Liver (tissue), 8 donors: ENCODE measurements at regions not wholly inside any gene's neighbourhood (a gene's known extent, or its start where the extent isn't known, plus 50 kb on each side); places are given as distances from the start of the nearest gene placed in this dataset.

Experiments
- DNase-seq: peaks from one replicate; pipeline ENCODE4 v3.0.0-alpha.2; 2017; ENCODE audit warnings: low spot score
- H3K27ac ChIP-seq, 2 donors: one replicate each; pipeline ENCODE4 v1.7.0; 2013; ENCODE audit warnings: inconsistent platforms in 2 of 2, low read length in 2 of 2, control low read depth in 1 of 2, low read depth in 1 of 2, mild to moderate bottlenecking in 1 of 2
- H3K27me3 ChIP-seq, 4 donors: one replicate each; pipeline versions ENCODE4 v1.6.1 to v1.7.0; 2013; ENCODE audit warnings: low read length in 3 of 4, inconsistent platforms in 1 of 4, mild to moderate bottlenecking in 1 of 4, moderate library complexity in 1 of 4; ENCODE audit not compliant: control insufficient read depth in 4 of 4, insufficient read depth in 4 of 4
- H3K36me3 ChIP-seq, 4 donors: one replicate each; pipeline versions ENCODE4 v1.6.1 to v1.7.0; 2013; ENCODE audit warnings: low read length in 3 of 4, mild to moderate bottlenecking in 3 of 4, low read depth in 1 of 4, moderate library complexity in 1 of 4; ENCODE audit not compliant: control insufficient read depth in 4 of 4, insufficient read depth in 3 of 4
- H3K4me1 ChIP-seq, 4 donors: one replicate each; pipeline versions ENCODE4 v1.6.1 to v1.7.0; 2013; ENCODE audit warnings: low read length in 3 of 4, mild to moderate bottlenecking in 3 of 4, moderate library complexity in 1 of 4; ENCODE audit not compliant: control insufficient read depth in 4 of 4, insufficient read depth in 4 of 4
- H3K4me3 ChIP-seq, 3 donors: one replicate each; pipeline versions ENCODE4 v1.6.1 to v1.7.0; 2013; ENCODE audit warnings: low read length in 3 of 3, control low read depth in 1 of 3, low read depth in 1 of 3, mild to moderate bottlenecking in 1 of 3
- H3K9ac ChIP-seq, 2 donors: one replicate each; pipeline ENCODE4 v1.7.0; 2013; ENCODE audit warnings: low read length in 2 of 2, mild to moderate bottlenecking in 2 of 2, moderate library complexity in 2 of 2, control low read depth in 1 of 2, low read depth in 1 of 2
- H3K9me3 ChIP-seq, 4 donors: one replicate each; pipeline versions ENCODE4 v1.6.1 to v1.7.0; 2013; ENCODE audit warnings: low read length in 3 of 4; ENCODE audit not compliant: control insufficient read depth in 4 of 4
- EGR1 ChIP-seq, 2 donors: IDR thresholded peaks; 2 replicates each; pipeline ENCODE4 v1.6.1; 2016 to 2018; ENCODE audit warnings: antibody characterized with exemption in 2 of 2, low read depth in 2 of 2
- FOXA1 ChIP-seq: IDR thresholded peaks from 2 replicates; pipeline ENCODE4 v1.6.1; 2016; ENCODE audit warnings: antibody characterized with exemption
- FOXA2 ChIP-seq: IDR thresholded peaks from 2 replicates; pipeline ENCODE4 v1.6.1; 2016; ENCODE audit warnings: antibody characterized with exemption
- GABPA ChIP-seq, 2 donors: IDR thresholded peaks in 1 of 2; conservative IDR thresholded peaks in 1 of 2; 2 replicates each; pipeline ENCODE4 v1.6.1; 2016; ENCODE audit warnings: antibody characterized with exemption in 2 of 2, mild to moderate bottlenecking in 1 of 2, moderate library complexity in 1 of 2
- HNF4A ChIP-seq, 2 donors: conservative IDR thresholded peaks; 2 replicates each; pipeline ENCODE4 v1.6.1; 2016; ENCODE audit warnings: antibody characterized with exemption in 2 of 2, mild to moderate bottlenecking in 2 of 2
- HNF4G ChIP-seq: IDR thresholded peaks from 2 replicates; pipeline ENCODE4 v1.6.1; 2016; ENCODE audit warnings: antibody characterized with exemption
- JUND ChIP-seq, 2 donors: IDR thresholded peaks; 2 replicates each; pipeline ENCODE4 v1.6.1; 2016; ENCODE audit warnings: antibody characterized with exemption in 2 of 2
- NR2F2 ChIP-seq: IDR thresholded peaks from 2 replicates; pipeline ENCODE4 v1.6.1; 2016; ENCODE audit warnings: antibody characterized with exemption
- RAD21 ChIP-seq, 2 donors: IDR thresholded peaks; 2 replicates each; pipeline ENCODE4 v1.6.1; 2016; ENCODE audit warnings: antibody characterized with exemption in 2 of 2, mild to moderate bottlenecking in 2 of 2
- RXRA ChIP-seq, 2 donors: IDR thresholded peaks; 2 replicates each; pipeline ENCODE4 v1.6.1; 2017 to 2018; ENCODE audit warnings: antibody characterized with exemption in 2 of 2, mild to moderate bottlenecking in 1 of 2
- SP1 ChIP-seq: IDR thresholded peaks from 2 replicates; pipeline ENCODE4 v1.6.1; 2018; ENCODE audit warnings: antibody characterized with exemption, mild to moderate bottlenecking
- TAF1 ChIP-seq: conservative IDR thresholded peaks from 2 replicates; pipeline ENCODE4 v1.6.1; 2016; ENCODE audit warnings: antibody characterized with exemption, mild to moderate bottlenecking
- YY1 ChIP-seq: IDR thresholded peaks from 2 replicates; pipeline ENCODE4 v1.6.1; 2016; ENCODE audit warnings: antibody characterized with exemption, mild to moderate bottlenecking
- WGBS: extraction: QIAGEN DNeasy Blood & Tissue Kit; methylation state at CpG from one replicate; pipeline ENCODE4 v1.1.7; 2013; 5-methylcytosine and 5-hydroxymethylcytosine counted together
- TF ChIP-seq, protein P1 (sequence below): IDR thresholded peaks from 2 replicates; pipeline ENCODE4 v1.6.1; 2016; ENCODE audit warnings: antibody characterized with exemption
- TF ChIP-seq, protein P2 (sequence below): IDR thresholded peaks from 2 replicates; pipeline ENCODE4 v1.6.1; 2016; ENCODE audit warnings: antibody characterized with exemption
- TF ChIP-seq, protein P3 (sequence below): IDR thresholded peaks from 2 replicates; pipeline ENCODE4 v1.6.1; 2016; ENCODE audit warnings: antibody characterized with exemption
- TF ChIP-seq, protein P4 (sequence below): IDR thresholded peaks from 2 replicates; pipeline ENCODE4 v1.6.1; 2016; ENCODE audit warnings: antibody characterized with exemption, mild to moderate bottlenecking
- TF ChIP-seq, protein P5 (sequence below): fragments of 150-350 bp; IDR thresholded peaks from 2 replicates; pipeline ENCODE4 v1.5.1; 2017; ENCODE audit warnings: improper control_type of control experiment, low read depth, low read length; ENCODE audit not compliant: missing input control
- donor health status: healthy.
- donor health status: healthy.
- donor health status: healthy.
- donor health status: healthy.
- donor health status: healthy.

DNA sequence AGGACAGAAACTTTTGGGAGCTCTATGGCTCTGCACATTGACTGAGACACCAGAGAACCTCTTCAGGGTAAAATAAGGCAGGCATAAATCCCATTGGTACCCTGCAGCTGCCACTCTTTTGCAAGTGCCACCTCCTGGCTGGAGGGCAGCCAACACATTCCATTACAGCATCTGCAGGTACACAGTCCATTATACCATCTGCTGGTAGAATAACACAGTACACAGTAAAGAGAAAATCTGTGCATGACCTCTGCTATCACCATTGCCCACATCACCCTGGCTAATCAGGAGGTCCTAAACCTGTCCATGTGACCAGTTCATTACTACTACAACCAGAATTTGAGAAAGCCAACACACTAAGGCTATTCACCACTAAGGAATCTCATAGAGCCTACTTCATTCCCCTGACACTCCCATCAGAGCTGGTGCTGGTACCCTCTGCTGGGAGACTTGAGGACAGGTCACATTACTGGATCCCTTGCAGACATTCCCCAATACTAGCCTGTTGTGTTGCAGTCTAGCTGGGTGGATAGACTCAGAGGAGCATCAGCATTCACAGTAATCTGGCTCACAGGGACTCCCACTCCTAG lies 176.2 kb upstream of the TACR3 start (continued):
- TF ChIP-seq RXRA (IDR thresholded peaks at IDR 0.05) = no peak

DNA sequence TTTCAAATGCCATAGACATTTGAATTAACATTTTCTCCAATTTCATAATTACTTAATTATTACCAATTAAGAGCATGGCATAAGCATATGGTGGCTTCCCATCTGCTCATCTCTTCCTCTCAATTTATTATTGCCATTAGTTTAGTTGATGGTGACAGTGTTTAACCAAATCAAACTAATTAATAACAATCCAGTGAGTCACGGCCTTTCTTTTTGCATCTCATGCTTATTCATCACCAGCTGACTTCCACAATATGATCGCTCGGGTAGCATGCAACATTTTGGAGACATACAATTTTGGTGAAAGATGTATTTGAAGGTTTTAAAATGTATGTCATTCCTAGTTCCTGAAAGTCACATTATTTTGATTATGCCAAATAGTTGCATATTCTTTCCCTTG lies 172.8 kb upstream of the TACR3 start:
- DNase-seq = no peak
- Histone ChIP-seq H3K36me3 (no peaks in the 10 kb centered on the region), H3K27me3 (no peaks in the 10 kb centered on the region), H3K9me3 (no peaks in the 10 kb centered on the region), H3K27ac (no peak overlapping the region), H3K9ac (no peak overlapping the region), H3K4me1 (no peaks in the 10 kb centered on the region), H3K4me3 (no peak overlapping the region)
- TF ChIP-seq HNF4A (conservative IDR thresholded peaks at IDR 0.05) (no peak), FOXA1 (no peak), GABPA (IDR thresholded peaks at IDR 0.05 in 1 of 2, conservative IDR thresholded peaks at IDR 0.05 in 1 of 2) (no peak), NR2F2 (no peak), FOXA2 (no peak)
- TF ChIP-seq, protein P1, sequence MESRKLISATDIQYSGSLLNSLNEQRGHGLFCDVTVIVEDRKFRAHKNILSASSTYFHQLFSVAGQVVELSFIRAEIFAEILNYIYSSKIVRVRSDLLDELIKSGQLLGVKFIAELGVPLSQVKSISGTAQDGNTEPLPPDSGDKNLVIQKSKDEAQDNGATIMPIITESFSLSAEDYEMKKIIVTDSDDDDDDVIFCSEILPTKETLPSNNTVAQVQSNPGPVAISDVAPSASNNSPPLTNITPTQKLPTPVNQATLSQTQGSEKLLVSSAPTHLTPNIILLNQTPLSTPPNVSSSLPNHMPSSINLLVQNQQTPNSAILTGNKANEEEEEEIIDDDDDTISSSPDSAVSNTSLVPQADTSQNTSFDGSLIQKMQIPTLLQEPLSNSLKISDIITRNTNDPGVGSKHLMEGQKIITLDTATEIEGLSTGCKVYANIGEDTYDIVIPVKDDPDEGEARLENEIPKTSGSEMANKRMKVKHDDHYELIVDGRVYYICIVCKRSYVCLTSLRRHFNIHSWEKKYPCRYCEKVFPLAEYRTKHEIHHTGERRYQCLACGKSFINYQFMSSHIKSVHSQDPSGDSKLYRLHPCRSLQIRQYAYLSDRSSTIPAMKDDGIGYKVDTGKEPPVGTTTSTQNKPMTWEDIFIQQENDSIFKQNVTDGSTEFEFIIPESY = no peak
- 90% methylated on average over 3 of the region's 3 CpGs for WGBS

DNA sequence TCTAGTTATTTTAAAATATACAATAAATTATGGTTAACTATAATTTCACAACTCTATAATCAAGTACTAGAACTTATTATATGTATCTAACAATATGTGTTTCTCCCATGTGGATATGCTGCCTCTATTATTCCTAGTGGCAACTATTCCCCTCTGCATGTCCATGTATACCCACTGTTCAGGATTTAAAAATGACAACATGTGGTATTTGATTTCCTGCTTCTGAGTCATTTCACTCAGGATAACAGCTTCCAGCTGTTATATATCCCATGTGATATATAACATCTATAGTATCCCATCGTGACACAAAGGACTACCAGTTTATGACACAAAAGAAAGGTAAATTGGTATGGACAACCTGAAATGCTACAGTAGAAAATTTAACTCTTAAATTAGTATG lies 167.4 kb upstream of the TACR3 start:
- H3K9ac ChIP-seq = no peak overlapping the region
- DNase-seq = no peak
- no peak overlapping the region for H3K4me3 ChIP-seq
- no peak for TF ChIP-seq FOXA2
- no peak for TF ChIP-seq EGR1 (IDR thresholded peaks at IDR 0.05; ENCODE audit: low read depth in 2 of 2)
- TF ChIP-seq RAD21 (IDR thresholded peaks at IDR 0.05) = no peak
- TF ChIP-seq FOXA1 = no peak
- TF ChIP-seq RXRA (IDR thresholded peaks at IDR 0.05) = no peak
- TF ChIP-seq HNF4G = no peak
- TF ChIP-seq, protein P2, sequence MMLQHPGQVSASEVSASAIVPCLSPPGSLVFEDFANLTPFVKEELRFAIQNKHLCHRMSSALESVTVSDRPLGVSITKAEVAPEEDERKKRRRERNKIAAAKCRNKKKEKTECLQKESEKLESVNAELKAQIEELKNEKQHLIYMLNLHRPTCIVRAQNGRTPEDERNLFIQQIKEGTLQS = no peak
- no peak for TF ChIP-seq SP1
- TF ChIP-seq, protein P3, sequence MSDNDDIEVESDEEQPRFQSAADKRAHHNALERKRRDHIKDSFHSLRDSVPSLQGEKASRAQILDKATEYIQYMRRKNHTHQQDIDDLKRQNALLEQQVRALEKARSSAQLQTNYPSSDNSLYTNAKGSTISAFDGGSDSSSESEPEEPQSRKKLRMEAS = no peak
- no peak for TF ChIP-seq GABPA (IDR thresholded peaks at IDR 0.05 in 1 of 2, conservative IDR thresholded peaks at IDR 0.05 in 1 of 2)
- TF ChIP-seq, protein P4, sequence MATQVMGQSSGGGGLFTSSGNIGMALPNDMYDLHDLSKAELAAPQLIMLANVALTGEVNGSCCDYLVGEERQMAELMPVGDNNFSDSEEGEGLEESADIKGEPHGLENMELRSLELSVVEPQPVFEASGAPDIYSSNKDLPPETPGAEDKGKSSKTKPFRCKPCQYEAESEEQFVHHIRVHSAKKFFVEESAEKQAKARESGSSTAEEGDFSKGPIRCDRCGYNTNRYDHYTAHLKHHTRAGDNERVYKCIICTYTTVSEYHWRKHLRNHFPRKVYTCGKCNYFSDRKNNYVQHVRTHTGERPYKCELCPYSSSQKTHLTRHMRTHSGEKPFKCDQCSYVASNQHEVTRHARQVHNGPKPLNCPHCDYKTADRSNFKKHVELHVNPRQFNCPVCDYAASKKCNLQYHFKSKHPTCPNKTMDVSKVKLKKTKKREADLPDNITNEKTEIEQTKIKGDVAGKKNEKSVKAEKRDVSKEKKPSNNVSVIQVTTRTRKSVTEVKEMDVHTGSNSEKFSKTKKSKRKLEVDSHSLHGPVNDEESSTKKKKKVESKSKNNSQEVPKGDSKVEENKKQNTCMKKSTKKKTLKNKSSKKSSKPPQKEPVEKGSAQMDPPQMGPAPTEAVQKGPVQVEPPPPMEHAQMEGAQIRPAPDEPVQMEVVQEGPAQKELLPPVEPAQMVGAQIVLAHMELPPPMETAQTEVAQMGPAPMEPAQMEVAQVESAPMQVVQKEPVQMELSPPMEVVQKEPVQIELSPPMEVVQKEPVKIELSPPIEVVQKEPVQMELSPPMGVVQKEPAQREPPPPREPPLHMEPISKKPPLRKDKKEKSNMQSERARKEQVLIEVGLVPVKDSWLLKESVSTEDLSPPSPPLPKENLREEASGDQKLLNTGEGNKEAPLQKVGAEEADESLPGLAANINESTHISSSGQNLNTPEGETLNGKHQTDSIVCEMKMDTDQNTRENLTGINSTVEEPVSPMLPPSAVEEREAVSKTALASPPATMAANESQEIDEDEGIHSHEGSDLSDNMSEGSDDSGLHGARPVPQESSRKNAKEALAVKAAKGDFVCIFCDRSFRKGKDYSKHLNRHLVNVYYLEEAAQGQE = no peak
- TF ChIP-seq, protein P1 = no peak
- TF ChIP-seq NR2F2 = no peak
- no peak for TF ChIP-seq HNF4A (conservative IDR thresholded peaks at IDR 0.05)
- TF ChIP-seq TAF1 = no peak
- no peak for TF ChIP-seq YY1
- TF ChIP-seq JUND (IDR thresholded peaks at IDR 0.05) = no peak
- TF ChIP-seq, protein P5, sequence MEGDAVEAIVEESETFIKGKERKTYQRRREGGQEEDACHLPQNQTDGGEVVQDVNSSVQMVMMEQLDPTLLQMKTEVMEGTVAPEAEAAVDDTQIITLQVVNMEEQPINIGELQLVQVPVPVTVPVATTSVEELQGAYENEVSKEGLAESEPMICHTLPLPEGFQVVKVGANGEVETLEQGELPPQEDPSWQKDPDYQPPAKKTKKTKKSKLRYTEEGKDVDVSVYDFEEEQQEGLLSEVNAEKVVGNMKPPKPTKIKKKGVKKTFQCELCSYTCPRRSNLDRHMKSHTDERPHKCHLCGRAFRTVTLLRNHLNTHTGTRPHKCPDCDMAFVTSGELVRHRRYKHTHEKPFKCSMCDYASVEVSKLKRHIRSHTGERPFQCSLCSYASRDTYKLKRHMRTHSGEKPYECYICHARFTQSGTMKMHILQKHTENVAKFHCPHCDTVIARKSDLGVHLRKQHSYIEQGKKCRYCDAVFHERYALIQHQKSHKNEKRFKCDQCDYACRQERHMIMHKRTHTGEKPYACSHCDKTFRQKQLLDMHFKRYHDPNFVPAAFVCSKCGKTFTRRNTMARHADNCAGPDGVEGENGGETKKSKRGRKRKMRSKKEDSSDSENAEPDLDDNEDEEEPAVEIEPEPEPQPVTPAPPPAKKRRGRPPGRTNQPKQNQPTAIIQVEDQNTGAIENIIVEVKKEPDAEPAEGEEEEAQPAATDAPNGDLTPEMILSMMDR = no peak
- H3K36me3 ChIP-seq = no peaks in the 10 kb centered on the region
- 84% methylated on average over 1 of the region's 1 CpG for WGBS
- no peaks in the 10 kb centered on the region for H3K9me3 ChIP-seq
- H3K4me1 ChIP-seq = no peaks in the 10 kb centered on the region
- H3K27ac ChIP-seq = no peak overlapping the region
- H3K27me3 ChIP-seq = peaks cover 0 to 2% (median 0%) of the 10 kb centered on the region in 4 donors
